Hepatocyte (in vitro differentiated cells): ENCODE measurements at regions not wholly inside any gene's neighbourhood (a gene's known extent, or its start where the extent isn't known, plus 50 kb on each side); places are given as distances from the start of the nearest gene placed in this dataset.

ENCODE experiments used
- CTCF ChIP-seq: fragments of 200-600 bp; sonication (generic); IDR thresholded peaks from 2 replicates; pipeline ENCODE4 v1.5.1; 2016; ENCODE audit warnings: antibody characterized with exemption, mild to moderate bottlenecking; ENCODE audit not compliant: poor library complexity
- EZH2 ChIP-seq: fragments of 200-600 bp; sonication (generic); IDR thresholded peaks from 2 replicates; pipeline ENCODE4 v1.6.1; 2016; ENCODE audit warnings: antibody characterized with exemption, mild to moderate bottlenecking, borderline replicate concordance
- EZH2phosphoT487 ChIP-seq: fragments of 200-600 bp; sonication (generic); IDR thresholded peaks from one replicate; pipeline ENCODE4 v1.6.1; 2018; ENCODE audit warnings: antibody characterized with exemption, mild to moderate bottlenecking, low read depth, moderate library complexity; ENCODE audit not compliant: unreplicated experiment, severe bottlenecking

- TF ChIP-seq CTCF (no peak), EZH2 (no peak), EZH2phosphoT487 (no peak)
Measured at GRCh38 chr2:12048550-12048949, 302.1 kb downstream of the LPIN1 start.
